ENCODE measurements at regions not wholly inside any gene's neighbourhood (a gene's known extent, or its start where the extent isn't known, plus 50 kb on each side); places are given as distances from the start of the nearest gene placed in this dataset.

GRCh38 chr13:68473834-68474326, 1243.7 kb upstream of the PCDH9 start:
- DNase-seq (ENCODE audit: low read depth in 1 of 2, low spot score in 1 of 2), result no peak
- no peak overlapping the region for H3K27ac ChIP-seq (replicated peaks)
- TF ChIP-seq CTCF (IDR thresholded peaks at IDR 0.05; ENCODE audit: insufficient read depth, low read length) (no peak), REST (IDR thresholded peaks at IDR 0.05; ENCODE audit: insufficient replicate concordance, low read depth) (no peak), POLR2AphosphoS5 (IDR thresholded peaks at IDR 0.05; ENCODE audit: low read depth) (no peak), GABPA (IDR thresholded peaks at IDR 0.05; ENCODE audit: low read depth) (no peak), SPI1 (IDR thresholded peaks at IDR 0.05; ENCODE audit: borderline replicate concordance, low read depth) (no peak)

GRCh38 chr13:68467160-68467559, 1237.0 kb upstream of the PCDH9 start:
- H3K4me3 ChIP-seq (replicated peaks; ENCODE audit: insufficient read depth, low read length), result no peak overlapping the region
- H3K27ac ChIP-seq (replicated peaks), result no peak overlapping the region
- no peak for DNase-seq (ENCODE audit: low read depth in 1 of 2, low spot score in 1 of 2)
- no peak for TF ChIP-seq REST (IDR thresholded peaks at IDR 0.05; ENCODE audit: insufficient replicate concordance, low read depth)
- TF ChIP-seq GABPA (IDR thresholded peaks at IDR 0.05; ENCODE audit: low read depth), result no peak
- no peak for TF ChIP-seq SPI1 (IDR thresholded peaks at IDR 0.05; ENCODE audit: borderline replicate concordance, low read depth)
- no peak for TF ChIP-seq CTCF (IDR thresholded peaks at IDR 0.05; ENCODE audit: insufficient read depth, low read length)
- no peak for TF ChIP-seq POLR2AphosphoS5 (IDR thresholded peaks at IDR 0.05; ENCODE audit: low read depth)
- no peaks in the 10 kb centered on the region for H3K27me3 ChIP-seq (ENCODE audit: insufficient read depth, poor library complexity, severe bottlenecking)

More at GRCh38 chr13:68473834-68474326, 1243.7 kb upstream of the PCDH9 start:
- H3K4me3 ChIP-seq (replicated peaks; ENCODE audit: insufficient read depth, low read length), result no peak overlapping the region
- H3K27me3 ChIP-seq (ENCODE audit: insufficient read depth, poor library complexity, severe bottlenecking), result no peaks in the 10 kb centered on the region

- TF ChIP-seq CTCF (IDR thresholded peaks at IDR 0.05; ENCODE audit: insufficient read depth, low read length), result no peak
- no peak for TF ChIP-seq SPI1 (IDR thresholded peaks at IDR 0.05; ENCODE audit: borderline replicate concordance, low read depth)
- no peak for TF ChIP-seq POLR2AphosphoS5 (IDR thresholded peaks at IDR 0.05; ENCODE audit: low read depth)
- TF ChIP-seq GABPA (IDR thresholded peaks at IDR 0.05; ENCODE audit: low read depth), result no peak
- no peak for TF ChIP-seq REST (IDR thresholded peaks at IDR 0.05; ENCODE audit: insufficient replicate concordance, low read depth)
- no peaks in the 10 kb centered on the region for H3K27me3 ChIP-seq (ENCODE audit: insufficient read depth, poor library complexity, severe bottlenecking)
- DNase-seq (ENCODE audit: low read depth in 1 of 2, low spot score in 1 of 2), result no peak
- no peak overlapping the region for H3K4me3 ChIP-seq (replicated peaks; ENCODE audit: insufficient read depth, low read length)
- no peak overlapping the region for H3K27ac ChIP-seq (replicated peaks)
Measured at GRCh38 chr13:68440874-68441273, 1210.7 kb upstream of the PCDH9 start.

Data from HL-60 (cell line).